RWPE2 (cell line): ENCODE measurements at regions not wholly inside any gene's neighbourhood (a gene's known extent, or its start where the extent isn't known, plus 50 kb on each side); places are given as distances from the start of the nearest gene placed in this dataset.
A peak's percentile ranks its signal among the peaks of the same experiment; 100 is the strongest.
"Not testable (repeated sequence)": the region's sequence is repeated elsewhere in the genome, so short reads cannot be mapped to it uniquely, and the experiment has no call there.

Experiments
- ATAC-seq: fragments of 200-7000 bp; cut with Tn5 transposase; 3 replicates; pipeline ENCODE4 v1.9.1; 2021; ENCODE audit warnings: low read depth
- DNase-seq: peaks from one replicate; pipeline ENCODE4 v3.0.0-alpha.2; 2020; ENCODE audit warnings: low spot score
- H3K27ac ChIP-seq: fragments of 450-650 bp; 2 replicates; pipeline ENCODE4 v1.5.1; 2017; ENCODE audit warnings: mild to moderate bottlenecking; ENCODE audit not compliant: poor library complexity, severe bottlenecking
- H3K27me3 ChIP-seq: fragments of 250-450 bp; sonication (Bioruptor Pico); 2 replicates; pipeline ENCODE4 v1.5.1; 2021; ENCODE audit warnings: mild to moderate bottlenecking, moderate library complexity; ENCODE audit not compliant: insufficient read depth, poor library complexity, severe bottlenecking
- H3K36me3 ChIP-seq: fragments of 250-450 bp; sonication (Bioruptor Pico); 2 replicates; pipeline ENCODE4 v1.5.1; 2020; ENCODE audit warnings: low read depth, mild to moderate bottlenecking, moderate library complexity
- H3K4me1 ChIP-seq: fragments of 250-450 bp; sonication (Bioruptor Pico); 2 replicates; pipeline ENCODE4 v1.5.1; 2021; ENCODE audit warnings: mild to moderate bottlenecking, moderate library complexity; ENCODE audit not compliant: insufficient read depth, poor library complexity, severe bottlenecking
- H3K4me3 ChIP-seq: fragments of 250-450 bp; sonication (Bioruptor Pico); 2 replicates; pipeline ENCODE4 v1.5.1; 2021; ENCODE audit warnings: mild to moderate bottlenecking, moderate library complexity; ENCODE audit not compliant: severe bottlenecking
- H3K9me3 ChIP-seq: fragments of 250-450 bp; sonication (Bioruptor Pico); 2 replicates; pipeline ENCODE4 v1.5.1; 2021; ENCODE audit warnings: mild to moderate bottlenecking, moderate library complexity; ENCODE audit not compliant: severe bottlenecking
- CTCF ChIP-seq: fragments of 450-650 bp; IDR thresholded peaks from one replicate; pipeline ENCODE4 v1.5.1; 2017; ENCODE audit warnings: mild to moderate bottlenecking, moderate library complexity; ENCODE audit not compliant: poor library complexity, severe bottlenecking

- no peaks in the 10 kb centered on the region for H3K9me3 ChIP-seq
- TF ChIP-seq CTCF = no peak
Measured at GRCh38 chr1:118809586-118809985, 178.6 kb downstream of the TBX15 start.

GRCh38 chr1:118803128-118803527, 185.0 kb downstream of the TBX15 start:
- not testable (repeated sequence) for ATAC-seq, H3K36me3 ChIP-seq, H3K9me3 ChIP-seq, H3K4me3 ChIP-seq, H3K4me1 ChIP-seq, DNase-seq, H3K27me3 ChIP-seq, H3K27ac ChIP-seq

More at GRCh38 chr1:118809586-118809985, 178.6 kb downstream of the TBX15 start:
- Histone ChIP-seq H3K4me1 (no peaks in the 10 kb centered on the region), H3K27ac (no peak overlapping the region), H3K4me3 (no peak overlapping the region), H3K27me3 (peaks cover 7% of the 10 kb centered on the region), H3K36me3 (no peaks in the 10 kb centered on the region)
- ATAC-seq (no peak), DNase-seq (no peak)

GRCh38 chr1:118791094-118791691, 196.9 kb downstream of the TBX15 start:
- H3K36me3 ChIP-seq = no peaks in the 10 kb centered on the region
- no peaks in the 10 kb centered on the region for H3K27me3 ChIP-seq
- ATAC-seq (no peak), DNase-seq (no peak)
- H3K27ac ChIP-seq = no peak overlapping the region
- H3K9me3 ChIP-seq = peaks cover 2% of the 10 kb centered on the region
- no peak for TF ChIP-seq CTCF
- H3K4me1 ChIP-seq = no peaks in the 10 kb centered on the region
- H3K4me3 ChIP-seq = no peak overlapping the region

- no peaks in the 10 kb centered on the region for H3K27me3 ChIP-seq
- H3K4me3 ChIP-seq = no peak overlapping the region
- ATAC-seq (peak; percentile 29; the same call in 1 of the 3 replicates), DNase-seq (no peak)
- peaks cover 2% of the 10 kb centered on the region for H3K9me3 ChIP-seq
- no peak overlapping the region for H3K27ac ChIP-seq
- H3K4me1 ChIP-seq = no peaks in the 10 kb centered on the region
- H3K36me3 ChIP-seq = no peaks in the 10 kb centered on the region
- no peak for TF ChIP-seq CTCF
Measured at GRCh38 chr1:118788463-118788862, 199.7 kb downstream of the TBX15 start.

GRCh38 chr1:118786454-118787155, 201.5 kb downstream of the TBX15 start:
- Histone ChIP-seq H3K27me3 (no peaks in the 10 kb centered on the region), H3K9me3 (peaks cover 2% of the 10 kb centered on the region), H3K36me3 (no peaks in the 10 kb centered on the region), H3K27ac (no peak overlapping the region), H3K4me3 (no peak overlapping the region), H3K4me1 (no peaks in the 10 kb centered on the region)
- no peak for DNase-seq
- no peak for ATAC-seq
- TF ChIP-seq CTCF = no peak
